Stimulated activated CD8-positive, alpha-beta memory T cell treated with anti-CD3 and anti-CD28 coated beads, Interleukin-15, amount 100 ng/mL, for 48 hours (primary cell): ENCODE measurements at regions not wholly inside any gene's neighbourhood (a gene's known extent, or its start where the extent isn't known, plus 50 kb on each side); places are given as distances from the start of the nearest gene placed in this dataset.

Experiments
- DNase-seq, 2 donors: peaks; one replicate each; pipeline ENCODE4 v3.0.0-alpha.2; 2020; ENCODE audit warnings: low read depth in 2 of 2

GRCh38 chr6:15994814-15995459 lies 133.9 kb upstream of the MYLIP start:
- DNase-seq = no peak

GRCh38 chr6:15993716-15994228 lies 135.1 kb upstream of the MYLIP start:
- no peak for DNase-seq

GRCh38 chr6:15990179-15990578 lies 138.7 kb upstream of the MYLIP start:
- DNase-seq = no peak

GRCh38 chr6:15989397-15989796 lies 139.5 kb upstream of the MYLIP start:
- no peak for DNase-seq

- no peak for DNase-seq
Measured at GRCh38 chr6:15987569-15987968, 141.3 kb upstream of the MYLIP start.

- no peak for DNase-seq
Measured at GRCh38 chr6:15986027-15986629, 142.8 kb upstream of the MYLIP start.

- no peak for DNase-seq
Measured at GRCh38 chr6:15985379-15985959, 143.4 kb upstream of the MYLIP start.

- DNase-seq = no peak
Measured at GRCh38 chr6:15981956-15982355, 146.9 kb upstream of the MYLIP start.

GRCh38 chr6:15980801-15981200 lies 148.1 kb upstream of the MYLIP start:
- DNase-seq = no peak

- no peak for DNase-seq
Measured at GRCh38 chr6:15978426-15978825, 150.5 kb upstream of the MYLIP start.

GRCh38 chr6:15977050-15977449 lies 151.8 kb upstream of the MYLIP start:
- DNase-seq = no peak

- DNase-seq = no peak
Measured at GRCh38 chr6:15974817-15975216, 154.1 kb upstream of the MYLIP start.

GRCh38 chr6:15970517-15970916 lies 158.4 kb upstream of the MYLIP start:
- no peak for DNase-seq

GRCh38 chr6:15969236-15969778 lies 159.6 kb upstream of the MYLIP start:
- no peak for DNase-seq

GRCh38 chr6:15968519-15968918 lies 160.4 kb upstream of the MYLIP start:
- DNase-seq = no peak

- DNase-seq = no peak
Measured at GRCh38 chr6:15966000-15966520, 162.8 kb upstream of the MYLIP start.

GRCh38 chr6:15962449-15962764 lies 166.5 kb upstream of the MYLIP start:
- DNase-seq = no peak

- DNase-seq = no peak
Measured at GRCh38 chr6:15961635-15962448, 167.0 kb upstream of the MYLIP start.

GRCh38 chr6:15960740-15961634 lies 167.9 kb upstream of the MYLIP start:
- no peak for DNase-seq

- DNase-seq = no peak
Measured at GRCh38 chr6:15957655-15958169, 171.2 kb upstream of the MYLIP start.
